ENCODE measurements at regions not wholly inside any gene's neighbourhood (a gene's known extent, or its start where the extent isn't known, plus 50 kb on each side); places are given as distances from the start of the nearest gene placed in this dataset.

- no peak for TF ChIP-seq POLR2AphosphoS5 (IDR thresholded peaks at IDR 0.05; ENCODE audit: low read depth, low read length)
- TF ChIP-seq, protein P1, sequence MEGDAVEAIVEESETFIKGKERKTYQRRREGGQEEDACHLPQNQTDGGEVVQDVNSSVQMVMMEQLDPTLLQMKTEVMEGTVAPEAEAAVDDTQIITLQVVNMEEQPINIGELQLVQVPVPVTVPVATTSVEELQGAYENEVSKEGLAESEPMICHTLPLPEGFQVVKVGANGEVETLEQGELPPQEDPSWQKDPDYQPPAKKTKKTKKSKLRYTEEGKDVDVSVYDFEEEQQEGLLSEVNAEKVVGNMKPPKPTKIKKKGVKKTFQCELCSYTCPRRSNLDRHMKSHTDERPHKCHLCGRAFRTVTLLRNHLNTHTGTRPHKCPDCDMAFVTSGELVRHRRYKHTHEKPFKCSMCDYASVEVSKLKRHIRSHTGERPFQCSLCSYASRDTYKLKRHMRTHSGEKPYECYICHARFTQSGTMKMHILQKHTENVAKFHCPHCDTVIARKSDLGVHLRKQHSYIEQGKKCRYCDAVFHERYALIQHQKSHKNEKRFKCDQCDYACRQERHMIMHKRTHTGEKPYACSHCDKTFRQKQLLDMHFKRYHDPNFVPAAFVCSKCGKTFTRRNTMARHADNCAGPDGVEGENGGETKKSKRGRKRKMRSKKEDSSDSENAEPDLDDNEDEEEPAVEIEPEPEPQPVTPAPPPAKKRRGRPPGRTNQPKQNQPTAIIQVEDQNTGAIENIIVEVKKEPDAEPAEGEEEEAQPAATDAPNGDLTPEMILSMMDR (IDR thresholded peaks at IDR 0.05 in 2 of 3, conservative IDR thresholded peaks at IDR 0.05 in 1 of 3; ENCODE audit: borderline replicate concordance in 1 of 3, insufficient read depth in 1 of 3, low read depth in 2 of 3, low read length in 2 of 3), result no peak
- TF ChIP-seq, protein P2, sequence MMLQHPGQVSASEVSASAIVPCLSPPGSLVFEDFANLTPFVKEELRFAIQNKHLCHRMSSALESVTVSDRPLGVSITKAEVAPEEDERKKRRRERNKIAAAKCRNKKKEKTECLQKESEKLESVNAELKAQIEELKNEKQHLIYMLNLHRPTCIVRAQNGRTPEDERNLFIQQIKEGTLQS (IDR thresholded peaks at IDR 0.05), result no peak
- no peak for TF ChIP-seq POLR2A (IDR thresholded peaks at IDR 0.05; ENCODE audit: borderline replicate concordance, extremely low read depth, insufficient read depth, insufficient read length)
- no peak for TF ChIP-seq EZH2 (IDR thresholded peaks at IDR 0.05)
- TF ChIP-seq MAX (IDR thresholded peaks at IDR 0.05), result no peak
- TF ChIP-seq, protein P3, sequence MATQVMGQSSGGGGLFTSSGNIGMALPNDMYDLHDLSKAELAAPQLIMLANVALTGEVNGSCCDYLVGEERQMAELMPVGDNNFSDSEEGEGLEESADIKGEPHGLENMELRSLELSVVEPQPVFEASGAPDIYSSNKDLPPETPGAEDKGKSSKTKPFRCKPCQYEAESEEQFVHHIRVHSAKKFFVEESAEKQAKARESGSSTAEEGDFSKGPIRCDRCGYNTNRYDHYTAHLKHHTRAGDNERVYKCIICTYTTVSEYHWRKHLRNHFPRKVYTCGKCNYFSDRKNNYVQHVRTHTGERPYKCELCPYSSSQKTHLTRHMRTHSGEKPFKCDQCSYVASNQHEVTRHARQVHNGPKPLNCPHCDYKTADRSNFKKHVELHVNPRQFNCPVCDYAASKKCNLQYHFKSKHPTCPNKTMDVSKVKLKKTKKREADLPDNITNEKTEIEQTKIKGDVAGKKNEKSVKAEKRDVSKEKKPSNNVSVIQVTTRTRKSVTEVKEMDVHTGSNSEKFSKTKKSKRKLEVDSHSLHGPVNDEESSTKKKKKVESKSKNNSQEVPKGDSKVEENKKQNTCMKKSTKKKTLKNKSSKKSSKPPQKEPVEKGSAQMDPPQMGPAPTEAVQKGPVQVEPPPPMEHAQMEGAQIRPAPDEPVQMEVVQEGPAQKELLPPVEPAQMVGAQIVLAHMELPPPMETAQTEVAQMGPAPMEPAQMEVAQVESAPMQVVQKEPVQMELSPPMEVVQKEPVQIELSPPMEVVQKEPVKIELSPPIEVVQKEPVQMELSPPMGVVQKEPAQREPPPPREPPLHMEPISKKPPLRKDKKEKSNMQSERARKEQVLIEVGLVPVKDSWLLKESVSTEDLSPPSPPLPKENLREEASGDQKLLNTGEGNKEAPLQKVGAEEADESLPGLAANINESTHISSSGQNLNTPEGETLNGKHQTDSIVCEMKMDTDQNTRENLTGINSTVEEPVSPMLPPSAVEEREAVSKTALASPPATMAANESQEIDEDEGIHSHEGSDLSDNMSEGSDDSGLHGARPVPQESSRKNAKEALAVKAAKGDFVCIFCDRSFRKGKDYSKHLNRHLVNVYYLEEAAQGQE (IDR thresholded peaks at IDR 0.05; ENCODE audit: low read depth), result peak; percentile 90
- no peak for TF ChIP-seq EZH2phosphoT487 (IDR thresholded peaks at IDR 0.05; ENCODE audit: borderline replicate concordance)
- TF ChIP-seq YY1 (IDR thresholded peaks at IDR 0.05; ENCODE audit: extremely low read depth, insufficient replicate concordance, low read depth, low read length), result no peak
- TF ChIP-seq, protein P4, sequence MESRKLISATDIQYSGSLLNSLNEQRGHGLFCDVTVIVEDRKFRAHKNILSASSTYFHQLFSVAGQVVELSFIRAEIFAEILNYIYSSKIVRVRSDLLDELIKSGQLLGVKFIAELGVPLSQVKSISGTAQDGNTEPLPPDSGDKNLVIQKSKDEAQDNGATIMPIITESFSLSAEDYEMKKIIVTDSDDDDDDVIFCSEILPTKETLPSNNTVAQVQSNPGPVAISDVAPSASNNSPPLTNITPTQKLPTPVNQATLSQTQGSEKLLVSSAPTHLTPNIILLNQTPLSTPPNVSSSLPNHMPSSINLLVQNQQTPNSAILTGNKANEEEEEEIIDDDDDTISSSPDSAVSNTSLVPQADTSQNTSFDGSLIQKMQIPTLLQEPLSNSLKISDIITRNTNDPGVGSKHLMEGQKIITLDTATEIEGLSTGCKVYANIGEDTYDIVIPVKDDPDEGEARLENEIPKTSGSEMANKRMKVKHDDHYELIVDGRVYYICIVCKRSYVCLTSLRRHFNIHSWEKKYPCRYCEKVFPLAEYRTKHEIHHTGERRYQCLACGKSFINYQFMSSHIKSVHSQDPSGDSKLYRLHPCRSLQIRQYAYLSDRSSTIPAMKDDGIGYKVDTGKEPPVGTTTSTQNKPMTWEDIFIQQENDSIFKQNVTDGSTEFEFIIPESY (IDR thresholded peaks at IDR 0.05; ENCODE audit: extremely low read depth, insufficient replicate concordance, low read length), result no peak
- TF ChIP-seq RAD21 (IDR thresholded peaks at IDR 0.05; ENCODE audit: low read depth), result no peak
Measured at GRCh38 chr10:94066411-94066810, 72.7 kb downstream of the PLCE1 start.
